MV-4-11 (cell line): ENCODE measurements at regions not wholly inside any gene's neighbourhood (a gene's known extent, or its start where the extent isn't known, plus 50 kb on each side); places are given as distances from the start of the nearest gene placed in this dataset.

ENCODE experiments used
- DNase-seq: peaks from one replicate; lab custom pipeline; 2025; lab: John Stamatoyannopoulos, UW

DNA sequence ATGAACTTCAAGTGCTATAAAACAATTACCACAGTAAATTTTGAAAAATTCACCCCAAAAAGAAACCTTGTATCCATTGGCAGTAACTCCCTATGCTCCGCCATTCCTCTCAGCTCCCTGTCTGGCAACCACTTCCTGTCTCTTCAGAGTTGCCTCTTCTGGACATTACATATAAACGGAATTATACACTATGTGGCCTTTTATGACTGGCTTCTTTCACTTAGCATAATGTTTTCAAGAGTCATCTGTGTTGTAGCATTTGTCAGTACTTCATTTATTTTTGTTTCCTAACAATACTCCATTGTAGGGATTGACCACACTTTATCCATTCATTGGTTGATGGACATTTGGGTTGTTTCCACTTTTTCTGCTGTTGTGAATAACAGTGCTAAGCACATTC is 50.1 kb downstream of the CEP43 start:
- DNase-seq, result no peak

DNA sequence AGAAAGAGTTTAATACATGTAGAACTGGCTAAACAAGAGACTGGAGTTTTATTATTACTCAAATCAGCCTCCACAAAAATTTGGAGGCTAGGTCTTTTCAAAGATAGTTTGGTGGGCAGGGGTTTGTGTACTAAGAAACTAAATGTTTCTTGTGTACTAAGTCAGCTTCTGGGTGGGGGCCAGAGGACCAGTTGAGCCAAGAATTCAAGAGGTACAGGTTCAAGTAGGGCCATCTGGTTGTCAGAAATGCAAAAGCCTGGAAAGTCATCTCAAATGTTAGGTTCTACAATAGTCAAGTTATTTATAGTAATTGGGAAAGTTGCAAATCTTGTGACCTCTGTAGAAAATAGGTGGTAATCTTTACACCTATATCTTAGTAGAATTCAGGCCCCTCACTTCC is 51.7 kb downstream of the CEP43 start:
- DNase-seq, result no peak

DNA sequence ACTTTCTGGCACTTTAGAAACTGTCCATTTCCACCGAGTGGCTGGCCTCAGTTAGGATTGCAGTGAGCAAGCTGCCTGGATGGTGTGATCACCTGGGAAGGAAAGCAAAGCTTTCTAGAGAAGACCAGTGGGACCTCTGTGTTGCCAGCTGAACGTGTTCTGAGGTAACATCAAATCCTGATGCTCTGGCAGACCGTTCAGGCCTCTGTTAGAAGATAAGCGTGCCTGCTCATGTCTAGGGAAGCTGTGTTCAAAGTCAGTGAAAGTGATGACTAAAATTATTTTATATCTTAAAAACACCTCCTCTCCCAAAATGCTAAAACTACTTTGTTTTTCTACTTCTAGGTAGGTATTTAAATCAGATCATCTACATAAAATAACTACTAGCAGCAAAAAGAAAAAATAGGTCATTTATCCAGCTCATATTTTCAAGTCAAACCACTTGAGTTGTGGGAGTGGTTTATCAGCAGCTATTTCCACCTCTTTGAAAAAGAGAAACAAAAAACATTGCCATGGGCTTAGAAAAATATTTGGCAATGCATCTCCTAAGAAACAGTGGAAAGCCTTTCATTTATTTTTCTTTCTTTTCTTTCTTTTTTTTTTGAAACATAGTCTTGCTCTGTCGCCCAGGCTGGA is 54.8 kb downstream of the CEP43 start:
- no peak for DNase-seq

DNA sequence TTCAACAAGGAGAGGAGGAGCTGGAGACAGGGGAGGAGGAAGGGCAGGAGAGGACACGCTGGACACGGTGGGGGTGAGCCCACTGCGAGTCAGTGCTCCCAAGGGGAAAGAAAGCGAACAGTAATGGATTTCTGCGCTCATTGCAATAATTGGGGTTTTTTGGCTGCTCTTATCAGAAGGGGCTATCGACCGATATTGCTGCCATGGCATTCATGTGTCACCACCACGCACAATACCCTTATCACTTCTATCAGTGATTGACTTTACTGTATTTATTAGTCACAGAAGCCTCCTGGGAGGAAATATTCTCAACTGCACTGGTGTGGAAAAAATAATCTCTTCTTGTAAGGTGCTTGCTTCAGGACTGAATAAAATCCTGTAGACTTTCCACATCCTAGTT is 55.8 kb downstream of the CEP43 start:
- DNase-seq, result no peak

DNA sequence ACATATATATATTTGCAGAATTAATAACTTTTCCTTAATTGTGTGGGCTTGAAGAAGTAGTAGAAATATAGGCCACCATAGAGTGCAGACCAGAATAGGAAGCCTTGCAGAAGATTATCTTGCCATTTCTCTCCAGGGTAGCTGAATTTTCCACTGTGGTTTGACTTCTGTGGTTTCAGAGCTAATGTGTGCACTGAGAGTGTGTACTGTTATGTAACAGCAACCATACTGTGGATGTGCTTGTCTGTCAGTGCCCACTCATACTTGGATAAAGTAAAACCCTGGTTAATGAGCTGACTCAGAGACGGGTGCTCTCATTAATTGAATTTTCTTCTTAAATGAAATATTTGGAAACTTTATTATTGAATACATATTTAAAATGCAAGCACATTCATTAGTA is 57.2 kb downstream of the CEP43 start:
- peak; percentile 94 for DNase-seq

DNA sequence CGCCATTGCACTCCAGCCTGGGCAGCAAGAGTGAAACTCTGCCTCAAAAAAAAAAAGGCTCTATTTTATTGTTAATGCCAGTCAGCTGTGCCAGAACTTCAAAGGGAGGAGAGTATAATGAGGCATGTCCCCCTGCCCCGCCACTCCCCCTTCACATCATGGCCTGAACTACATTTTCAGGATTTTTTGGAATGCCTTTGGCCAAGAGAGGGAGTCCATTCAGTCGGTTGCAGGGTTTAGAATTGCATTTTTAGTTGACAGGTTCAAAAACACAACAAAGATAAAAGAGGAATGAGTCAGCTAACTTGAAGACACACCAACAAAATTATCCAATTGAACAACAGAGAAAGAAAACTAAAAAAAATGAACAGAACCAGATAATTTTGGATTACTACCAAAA is 59.1 kb downstream of the CEP43 start:
- DNase-seq, result no peak
